ENCODE measurements at regions not wholly inside any gene's neighbourhood (a gene's known extent, or its start where the extent isn't known, plus 50 kb on each side); places are given as distances from the start of the nearest gene placed in this dataset.
"Not testable (repeated sequence)": the region's sequence is repeated elsewhere in the genome, so short reads cannot be mapped to it uniquely, and the experiment has no call there.

GRCh38 chr12:92393504-92393903 is 247.9 kb upstream of the BTG1 start:
- H3K27me3 ChIP-seq (replicated peaks; ENCODE audit: insufficient read depth, low read depth, low read length, poor library complexity), result no peaks in the 10 kb centered on the region
- H3K9me3 ChIP-seq (ENCODE audit: low read depth, low read length, poor library complexity, severe bottlenecking), result peaks cover 5% of the 10 kb centered on the region
- POLR2A ChIA-PET (ENCODE audit: low non-redundant PET), result no interaction called here
- H3K36me3 ChIP-seq (ENCODE audit: insufficient read depth, low read length, poor library complexity, severe bottlenecking), result no peaks in the 10 kb centered on the region
- TF ChIP-seq EZH2 (IDR thresholded peaks at IDR 0.05; ENCODE audit: borderline replicate concordance, low read depth, low read length, poor library complexity, severe bottlenecking) (no peak), CTCF (conservative IDR thresholded peaks at IDR 0.05; ENCODE audit: low read depth, low read length) (no peak)
- no peak overlapping the region for H3K27ac ChIP-seq (ENCODE audit: low read depth, low read length, poor library complexity, severe bottlenecking)
- H3K4me1 ChIP-seq (ENCODE audit: insufficient read depth, low read length, poor library complexity, severe bottlenecking), result no peaks in the 10 kb centered on the region
- intact Hi-C loops (cut with micrococcal nuclease; ENCODE audit: unreplicated experiment), result no loop called here
- no peak overlapping the region for H3K4me3 ChIP-seq (ENCODE audit: low read depth, low read length, poor library complexity, severe bottlenecking)
- DNase-seq (ENCODE audit: low spot score), result no peak
- no TSS peak for BruUV-seq (replicated peaks)
- CTCF ChIA-PET, result no interaction called here

GRCh38 chr12:92391726-92392125 is 246.1 kb upstream of the BTG1 start:
- DNase-seq (ENCODE audit: low spot score); intact Hi-C loops (cut with micrococcal nuclease; ENCODE audit: unreplicated experiment); CTCF ChIA-PET; H3K4me1 ChIP-seq (ENCODE audit: insufficient read depth, low read length, poor library complexity, severe bottlenecking); H3K4me3 ChIP-seq (ENCODE audit: low read depth, low read length, poor library complexity, severe bottlenecking); H3K36me3 ChIP-seq (ENCODE audit: insufficient read depth, low read length, poor library complexity, severe bottlenecking); H3K9me3 ChIP-seq (ENCODE audit: low read depth, low read length, poor library complexity, severe bottlenecking); H3K27me3 ChIP-seq (replicated peaks; ENCODE audit: insufficient read depth, low read depth, low read length, poor library complexity); POLR2A ChIA-PET (ENCODE audit: low non-redundant PET); BruUV-seq (replicated peaks); H3K27ac ChIP-seq (ENCODE audit: low read depth, low read length, poor library complexity, severe bottlenecking): not testable (repeated sequence)

- H3K4me3 ChIP-seq (ENCODE audit: low read depth, low read length, poor library complexity, severe bottlenecking), result no peak overlapping the region
- ChIA-PET POLR2A (ENCODE audit: low non-redundant PET) (no interaction called here), CTCF (no interaction called here)
- intact Hi-C loops (cut with micrococcal nuclease; ENCODE audit: unreplicated experiment), result no loop called here
- H3K27me3 ChIP-seq (replicated peaks; ENCODE audit: insufficient read depth, low read depth, low read length, poor library complexity), result no peaks in the 10 kb centered on the region
- peaks cover 5% of the 10 kb centered on the region for H3K9me3 ChIP-seq (ENCODE audit: low read depth, low read length, poor library complexity, severe bottlenecking)
- DNase-seq (ENCODE audit: low spot score), result no peak
- no peak overlapping the region for H3K27ac ChIP-seq (ENCODE audit: low read depth, low read length, poor library complexity, severe bottlenecking)
- no peaks in the 10 kb centered on the region for H3K36me3 ChIP-seq (ENCODE audit: insufficient read depth, low read length, poor library complexity, severe bottlenecking)
- no peaks in the 10 kb centered on the region for H3K4me1 ChIP-seq (ENCODE audit: insufficient read depth, low read length, poor library complexity, severe bottlenecking)
- no peak for TF ChIP-seq CTCF (conservative IDR thresholded peaks at IDR 0.05; ENCODE audit: low read depth, low read length)
- TF ChIP-seq EZH2 (IDR thresholded peaks at IDR 0.05; ENCODE audit: borderline replicate concordance, low read depth, low read length, poor library complexity, severe bottlenecking), result no peak
- BruUV-seq (replicated peaks), result no TSS peak
Observed at GRCh38 chr12:92389466-92389865, 243.8 kb upstream of the BTG1 start.

- Histone ChIP-seq H3K27me3 (replicated peaks; ENCODE audit: insufficient read depth, low read depth, low read length, poor library complexity) (no peaks in the 10 kb centered on the region), H3K4me3 (ENCODE audit: low read depth, low read length, poor library complexity, severe bottlenecking) (no peak overlapping the region), H3K36me3 (ENCODE audit: insufficient read depth, low read length, poor library complexity, severe bottlenecking) (no peaks in the 10 kb centered on the region), H3K4me1 (ENCODE audit: insufficient read depth, low read length, poor library complexity, severe bottlenecking) (peaks cover 4% of the 10 kb centered on the region), H3K9me3 (ENCODE audit: low read depth, low read length, poor library complexity, severe bottlenecking) (no peaks in the 10 kb centered on the region), H3K27ac (ENCODE audit: low read depth, low read length, poor library complexity, severe bottlenecking) (no peak overlapping the region)
- POLR2A ChIA-PET (ENCODE audit: low non-redundant PET), result no interaction called here
- no peak for DNase-seq (ENCODE audit: low spot score)
- no peak for TF ChIP-seq EZH2 (IDR thresholded peaks at IDR 0.05; ENCODE audit: borderline replicate concordance, low read depth, low read length, poor library complexity, severe bottlenecking)
- no peak for TF ChIP-seq CTCF (conservative IDR thresholded peaks at IDR 0.05; ENCODE audit: low read depth, low read length)
- CTCF ChIA-PET, result no interaction called here
- intact Hi-C loops (cut with micrococcal nuclease; ENCODE audit: unreplicated experiment), result no loop called here
- BruUV-seq (replicated peaks), result no TSS peak
Observed at GRCh38 chr12:92385296-92385695, 239.7 kb upstream of the BTG1 start.

All from A673 (cell line).